ENCODE measurements at regions not wholly inside any gene's neighbourhood (a gene's known extent, or its start where the extent isn't known, plus 50 kb on each side); places are given as distances from the start of the nearest gene placed in this dataset.

DNA sequence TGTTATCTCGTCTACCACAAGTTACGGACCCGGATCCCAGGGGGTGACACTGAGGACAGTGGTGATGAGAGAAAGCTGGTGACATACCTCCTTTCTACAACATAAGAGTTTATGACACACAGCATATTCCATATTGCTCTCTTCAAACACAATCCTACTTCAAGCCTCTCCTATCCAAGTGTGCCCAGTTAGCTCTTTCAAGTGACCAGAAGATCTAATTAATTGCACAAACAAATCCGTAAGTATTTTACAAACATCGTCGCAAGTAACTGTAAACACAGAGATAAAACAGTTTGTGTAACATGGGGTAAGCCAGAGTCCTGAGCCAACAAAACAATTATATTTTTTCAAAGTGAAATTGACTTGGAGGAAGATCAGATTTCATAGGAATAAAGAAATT lies 235.0 kb downstream of the CHD9NB start:
- intact Hi-C loops (cut with DNase I), result no loop called here
- no peak for ATAC-seq (ENCODE audit: poor library complexity)
- no peak for DNase-seq

DNA sequence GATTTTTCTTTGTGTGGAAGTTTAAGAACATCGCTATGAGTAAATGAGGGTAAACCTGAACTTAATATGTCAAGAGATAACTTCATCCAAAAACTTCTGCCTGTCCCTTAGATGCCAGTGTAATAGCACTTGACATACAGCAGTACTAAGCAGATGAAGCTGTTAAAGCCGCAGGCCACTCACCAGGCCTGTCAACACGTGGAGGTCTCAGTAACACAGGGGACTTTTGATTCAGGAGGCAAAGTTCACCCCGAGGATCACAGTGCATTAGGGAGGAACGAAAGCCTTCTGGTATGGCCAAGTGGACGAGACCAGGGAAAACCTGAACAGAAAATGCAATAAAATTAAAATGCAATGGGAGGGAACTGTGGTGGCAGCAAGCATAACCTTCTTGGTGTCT lies 235.7 kb downstream of the CHD9NB start:
- intact Hi-C loops (cut with DNase I), result no loop called here
- DNase-seq (no peak), ATAC-seq (ENCODE audit: poor library complexity) (no peak)

DNA sequence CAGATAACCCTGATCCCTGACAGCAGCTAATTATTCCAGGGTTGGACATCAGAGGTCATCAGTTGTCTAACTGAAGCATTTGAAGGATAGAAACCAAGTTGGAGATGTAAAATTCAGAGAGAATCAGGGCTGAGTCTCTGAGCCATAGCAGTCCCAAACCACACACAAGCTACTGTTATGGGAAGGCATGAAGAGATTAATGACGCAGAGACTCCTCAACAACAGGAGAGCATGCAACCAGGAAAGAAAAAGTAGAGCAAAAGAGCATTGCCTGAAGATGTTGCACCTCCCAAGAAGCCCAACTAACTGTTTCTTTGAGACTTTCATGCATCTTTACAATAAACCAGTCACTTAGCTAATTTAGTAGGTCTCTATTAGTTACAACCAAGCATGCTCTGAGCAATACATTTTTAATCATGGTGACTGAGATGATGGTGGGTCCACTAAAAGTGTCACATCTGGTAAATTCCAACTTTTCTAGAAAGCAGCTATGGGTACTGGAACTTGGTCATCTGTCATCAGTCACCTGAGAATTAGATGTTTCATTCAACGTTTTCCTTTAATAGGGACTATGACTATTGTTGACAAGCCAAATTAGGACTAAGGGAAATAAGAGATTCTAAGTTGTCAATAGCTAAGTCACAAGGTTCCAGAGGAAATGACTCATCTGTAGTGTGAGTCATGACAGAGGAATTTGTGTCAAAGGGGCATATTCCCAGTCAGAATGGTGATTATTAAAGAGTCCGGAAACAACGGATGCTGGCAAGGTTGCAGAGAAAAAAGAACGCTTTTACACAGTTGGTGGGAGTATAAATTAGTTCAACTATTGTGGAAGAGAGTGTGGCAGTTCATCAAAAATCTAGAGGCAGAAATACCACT lies 239.8 kb downstream of the CHD9NB start:
- no peak for DNase-seq

DNA sequence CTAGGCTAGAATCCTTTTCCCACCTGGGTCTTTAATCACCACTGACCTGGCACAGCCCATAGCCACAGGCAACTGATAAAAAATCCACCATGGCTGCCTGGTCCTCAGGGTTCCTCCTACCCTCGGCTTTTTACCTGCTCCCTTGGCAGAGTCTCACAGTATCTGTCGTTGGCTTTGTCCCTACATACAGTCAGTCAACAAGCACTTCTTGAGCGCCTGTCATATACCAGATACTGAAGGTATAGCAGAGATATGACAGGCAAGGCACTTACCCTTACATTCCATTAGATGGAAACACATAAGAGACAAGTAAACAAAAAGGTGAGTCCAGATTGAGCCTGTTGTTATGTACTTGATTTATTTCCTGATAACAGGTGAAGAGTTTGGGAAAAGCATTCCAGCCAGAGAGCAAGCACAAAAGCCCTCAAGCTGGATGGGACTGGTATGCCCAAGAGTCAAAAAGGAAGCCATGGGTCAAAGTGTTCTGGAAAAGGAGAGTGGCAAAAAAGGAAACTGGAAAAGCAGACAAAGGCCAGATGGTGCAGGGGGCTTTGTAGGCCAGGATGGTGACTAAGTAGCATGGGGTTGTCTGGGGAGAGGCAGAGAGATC lies 247.0 kb downstream of the CHD9NB start:
- intact Hi-C loops (cut with DNase I), result no loop called here
- DNase-seq (no peak), ATAC-seq (ENCODE audit: poor library complexity) (no peak)

More for the DNA sequence above, 239.8 kb downstream of the CHD9NB start:
- no peak for ATAC-seq (ENCODE audit: poor library complexity)
- intact Hi-C loops (cut with DNase I), result no loop called here

DNA sequence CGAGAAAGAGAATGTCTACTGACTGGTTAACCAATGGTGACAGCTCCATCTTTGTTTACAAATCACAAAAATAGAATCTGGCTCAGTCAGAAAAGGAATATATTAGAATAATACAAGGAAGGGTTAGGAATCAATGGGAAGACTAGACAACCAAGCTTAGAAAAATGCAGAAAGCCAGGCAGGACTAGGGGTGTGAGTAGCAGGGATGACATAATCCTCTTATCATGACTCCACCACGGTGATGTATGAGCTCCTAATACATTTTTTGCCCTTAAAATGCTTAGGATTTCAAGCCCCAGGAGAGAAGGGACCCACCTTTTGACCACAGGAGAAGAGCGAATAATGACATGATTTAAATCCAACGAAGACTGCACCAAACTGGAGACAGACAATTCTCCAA lies 252.3 kb downstream of the CHD9NB start:
- intact Hi-C loops (cut with DNase I), result no loop called here
- no peak for ATAC-seq (ENCODE audit: poor library complexity)
- DNase-seq, result no peak

DNA sequence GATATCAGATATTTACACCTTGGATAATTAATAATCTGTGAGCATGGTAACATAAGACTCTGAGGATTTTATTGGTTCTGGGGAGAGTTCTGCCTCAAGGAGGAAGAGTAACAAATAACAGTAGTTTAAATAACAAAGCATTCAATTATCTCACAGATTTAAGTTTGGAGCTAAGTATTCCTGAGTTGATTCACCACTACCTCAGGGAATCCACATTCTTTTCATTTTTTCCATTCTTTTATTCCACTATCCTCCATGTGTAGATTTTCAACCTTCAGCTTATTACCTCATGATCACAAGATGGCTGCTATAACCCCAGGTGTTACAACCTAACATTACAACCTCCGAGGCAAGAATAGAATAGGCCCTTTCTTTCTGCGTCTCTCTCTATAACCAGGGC lies 252.2 kb upstream of the TOX3 start:
- intact Hi-C loops (cut with DNase I), result no loop called here
- DNase-seq, result no peak
- ATAC-seq (ENCODE audit: poor library complexity), result no peak

DNA sequence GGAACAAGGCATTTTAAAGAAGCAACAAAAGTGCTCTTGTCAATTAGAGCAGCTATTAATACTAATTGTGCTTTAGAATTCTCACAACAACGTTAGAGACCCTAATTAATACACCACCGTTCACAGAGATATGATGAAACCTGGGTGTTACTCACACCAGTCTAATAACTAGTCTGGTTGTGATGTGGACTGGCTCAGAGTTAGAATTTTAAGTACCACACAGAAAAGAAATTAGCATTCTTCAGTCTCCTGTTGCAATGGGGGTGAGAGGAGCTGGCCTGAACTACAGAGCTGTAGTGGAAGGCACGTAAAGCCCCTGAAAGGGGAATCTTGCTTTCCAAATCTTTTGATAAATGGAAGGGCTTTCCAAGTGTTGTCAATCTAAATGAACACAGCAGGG lies 240.8 kb upstream of the TOX3 start:
- DNase-seq, result no peak
- no peak for ATAC-seq (ENCODE audit: poor library complexity)
- intact Hi-C loops (cut with DNase I), result no loop called here

DNA sequence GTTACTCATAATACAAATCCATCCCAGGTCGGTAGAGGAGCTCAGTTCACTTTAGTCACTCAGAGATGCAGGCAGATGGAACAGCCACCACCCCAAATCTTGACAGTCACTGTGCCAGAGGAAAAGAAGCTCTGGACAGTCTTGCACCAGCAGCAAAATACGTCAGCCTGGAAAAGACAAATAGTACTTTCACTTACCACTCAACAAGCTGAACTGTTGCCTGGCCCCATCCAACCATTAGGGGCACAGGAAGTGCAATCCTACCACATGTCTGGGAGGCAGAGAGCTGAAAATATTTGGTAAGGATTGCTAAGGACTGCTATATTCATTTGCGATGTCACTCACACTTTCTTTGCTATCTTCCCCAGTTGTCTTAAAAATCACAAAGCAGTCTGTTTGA lies 239.1 kb upstream of the TOX3 start:
- intact Hi-C loops (cut with DNase I), result no loop called here
- no peak for ATAC-seq (ENCODE audit: poor library complexity)
- no peak for DNase-seq

DNA sequence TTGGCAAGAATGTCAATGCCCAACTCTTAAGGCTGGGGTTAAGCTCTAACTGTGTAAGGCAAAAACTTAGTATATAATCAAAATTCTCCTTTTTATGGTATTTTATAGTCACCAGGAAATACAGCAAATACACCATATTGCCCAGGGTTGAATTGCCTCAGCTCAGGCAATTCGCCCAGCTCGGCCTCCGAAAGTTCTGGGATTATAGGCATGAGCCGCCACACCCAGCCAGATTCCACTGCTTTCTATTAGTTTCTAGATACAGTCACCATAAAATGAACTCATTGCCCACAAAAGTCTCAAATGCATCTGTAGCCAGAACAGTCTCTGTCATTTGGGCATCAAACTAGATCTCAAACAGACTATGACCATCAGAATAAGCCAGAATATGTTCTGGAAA lies 238.7 kb upstream of the TOX3 start:
- DNase-seq (no peak), ATAC-seq (ENCODE audit: poor library complexity) (no peak)
- intact Hi-C loops (cut with DNase I), result no loop called here

DNA sequence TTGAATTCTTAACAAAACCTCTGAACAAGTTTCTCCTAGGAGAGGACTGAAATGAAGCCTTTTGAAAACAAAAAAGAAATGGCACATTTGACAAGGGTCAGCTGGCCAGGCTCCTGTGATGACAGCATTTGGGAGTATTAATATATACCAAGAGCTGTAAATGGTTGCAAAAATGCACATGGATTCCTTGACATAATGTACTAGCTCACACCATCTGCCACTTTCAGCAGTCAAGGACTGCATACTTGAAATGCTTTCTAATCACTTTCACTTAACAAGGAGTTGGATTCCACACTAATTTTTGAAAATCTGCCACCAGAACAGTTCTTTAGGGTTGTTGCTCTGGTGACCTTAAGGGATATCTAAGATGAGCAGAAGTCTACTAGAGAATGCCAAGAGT lies 236.7 kb upstream of the TOX3 start:
- ATAC-seq (ENCODE audit: poor library complexity), result no peak
- no peak for DNase-seq
- intact Hi-C loops (cut with DNase I), result no loop called here

DNA sequence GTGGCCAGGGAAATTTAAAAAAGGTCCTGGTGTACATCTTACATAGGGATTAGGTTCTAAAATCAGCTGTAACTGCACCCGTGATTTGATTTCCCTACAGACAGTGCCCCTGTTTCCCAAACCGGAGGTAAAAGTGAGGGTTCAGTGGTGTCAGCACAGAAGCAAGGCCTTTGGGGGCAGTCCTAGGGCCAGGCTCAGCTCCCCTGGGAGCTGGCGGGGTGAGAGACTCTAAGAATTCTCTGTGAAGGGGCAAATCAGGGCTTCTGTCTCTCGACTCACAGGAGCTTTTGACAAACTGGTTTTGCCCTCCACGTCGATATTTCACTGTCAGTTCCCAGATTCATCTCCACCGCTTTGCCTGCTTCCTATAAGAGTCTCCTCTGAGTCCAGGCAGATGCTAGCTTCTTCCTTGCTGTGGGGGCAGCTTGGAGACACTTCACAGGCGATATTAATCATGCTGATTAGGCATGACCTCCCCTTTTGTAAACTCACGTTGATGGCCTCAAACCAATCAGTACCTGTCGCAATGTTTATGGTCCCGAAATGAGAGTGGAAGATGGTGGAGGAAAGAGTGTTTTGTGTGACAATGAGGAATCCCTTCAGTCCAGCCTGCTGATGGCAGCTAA lies 234.2 kb upstream of the TOX3 start:
- ATAC-seq (ENCODE audit: poor library complexity), result no peak
- intact Hi-C loops (cut with DNase I), result no loop called here
- no peak for DNase-seq

DNA sequence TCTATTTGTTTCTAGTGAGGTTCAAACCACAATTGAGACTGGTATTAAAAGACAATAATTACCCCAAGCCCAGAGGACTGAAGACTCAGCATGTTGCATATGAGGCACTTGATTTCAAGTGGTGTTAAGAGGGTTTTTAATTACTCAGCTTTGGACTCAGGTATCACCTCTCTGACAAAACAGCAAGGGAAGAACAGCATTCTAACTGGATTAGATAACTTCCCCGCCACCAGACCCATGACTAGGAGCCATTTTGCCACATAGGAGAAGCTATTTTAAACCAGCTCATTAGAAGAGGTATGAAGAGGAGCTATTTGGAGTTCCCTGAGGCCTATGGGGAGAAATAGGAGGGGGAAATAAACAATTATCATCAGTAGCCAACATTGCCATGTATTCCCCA lies 226.1 kb upstream of the TOX3 start:
- DNase-seq (no peak), ATAC-seq (ENCODE audit: poor library complexity) (no peak)
- intact Hi-C loops (cut with DNase I), result no loop called here

DNA sequence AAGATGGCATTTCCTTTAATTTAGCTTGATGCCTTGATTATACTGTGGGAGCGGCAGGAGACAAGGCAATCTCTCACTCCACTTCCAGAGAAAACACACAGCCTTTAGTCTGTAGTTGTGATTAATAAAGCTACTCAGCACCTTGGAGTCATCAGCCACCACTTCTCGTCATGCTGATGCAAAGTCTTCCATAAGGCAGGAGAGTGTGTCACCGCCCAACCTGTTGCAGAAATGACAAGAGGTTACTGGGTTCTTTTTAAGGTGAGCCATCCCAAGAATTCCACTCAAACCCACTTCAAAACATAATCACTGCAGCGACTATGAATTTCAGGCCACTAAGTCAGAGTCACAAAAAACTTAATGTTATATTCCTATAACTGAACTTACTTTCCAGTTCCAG lies 223.9 kb upstream of the TOX3 start:
- DNase-seq (no peak), ATAC-seq (ENCODE audit: poor library complexity) (no peak)
- intact Hi-C loops (cut with DNase I), result no loop called here

DNA sequence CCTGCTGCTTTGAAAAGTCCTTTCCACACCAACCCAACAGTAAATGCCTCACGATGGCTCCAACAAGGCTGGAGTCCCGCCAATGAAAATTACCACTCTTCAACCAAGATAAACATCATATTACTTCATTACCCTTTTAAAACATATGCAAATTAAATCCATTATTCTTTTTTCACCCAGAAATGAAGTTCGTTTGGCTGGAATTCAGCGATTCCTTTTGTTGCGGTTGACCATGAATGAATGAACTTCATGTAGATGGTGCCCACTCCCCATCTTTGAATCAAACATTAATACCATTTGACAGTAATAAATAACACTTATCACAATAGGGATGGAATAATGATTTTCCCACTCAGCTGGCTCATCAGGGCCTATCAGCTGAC lies 211.5 kb upstream of the TOX3 start:
- ATAC-seq (ENCODE audit: poor library complexity) (no peak), DNase-seq (no peak)
- intact Hi-C loops (cut with DNase I), result no loop called here

DNA sequence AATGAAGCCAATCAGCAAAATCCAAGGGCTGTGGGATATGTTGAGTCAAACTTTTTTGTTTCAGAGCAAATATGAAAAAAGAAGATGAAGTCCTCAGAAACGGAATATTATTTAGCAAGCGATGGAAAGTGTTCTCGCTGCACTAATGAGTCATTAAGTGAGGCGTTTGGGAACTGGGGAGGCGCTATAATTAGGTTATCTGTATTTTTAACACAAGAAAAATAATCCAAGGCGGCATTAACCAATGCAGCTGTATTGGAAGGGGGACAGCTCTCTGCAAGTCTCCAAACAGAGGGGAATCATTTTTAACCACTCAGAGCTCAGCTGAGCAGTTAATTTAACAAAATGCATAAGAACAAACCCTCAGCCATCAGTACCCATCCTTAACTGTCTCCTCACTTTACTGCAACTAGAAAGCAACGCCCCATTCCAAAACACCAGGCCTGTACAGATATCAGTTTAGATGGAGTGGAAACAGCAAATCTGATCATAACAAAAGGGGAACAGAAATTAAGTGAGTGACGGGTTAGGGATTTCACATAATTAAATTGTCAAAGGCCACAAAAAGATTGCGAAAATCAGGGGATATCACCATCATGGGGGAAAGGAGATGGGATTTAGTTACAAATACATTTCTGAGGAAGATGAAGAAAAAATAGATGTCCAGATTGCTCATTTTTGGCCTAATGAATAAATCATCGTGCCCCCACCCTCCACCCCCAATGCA lies 211.0 kb upstream of the TOX3 start:
- DNase-seq (no peak), ATAC-seq (ENCODE audit: poor library complexity) (no peak)
- intact Hi-C loops (cut with DNase I), result no loop called here

DNA sequence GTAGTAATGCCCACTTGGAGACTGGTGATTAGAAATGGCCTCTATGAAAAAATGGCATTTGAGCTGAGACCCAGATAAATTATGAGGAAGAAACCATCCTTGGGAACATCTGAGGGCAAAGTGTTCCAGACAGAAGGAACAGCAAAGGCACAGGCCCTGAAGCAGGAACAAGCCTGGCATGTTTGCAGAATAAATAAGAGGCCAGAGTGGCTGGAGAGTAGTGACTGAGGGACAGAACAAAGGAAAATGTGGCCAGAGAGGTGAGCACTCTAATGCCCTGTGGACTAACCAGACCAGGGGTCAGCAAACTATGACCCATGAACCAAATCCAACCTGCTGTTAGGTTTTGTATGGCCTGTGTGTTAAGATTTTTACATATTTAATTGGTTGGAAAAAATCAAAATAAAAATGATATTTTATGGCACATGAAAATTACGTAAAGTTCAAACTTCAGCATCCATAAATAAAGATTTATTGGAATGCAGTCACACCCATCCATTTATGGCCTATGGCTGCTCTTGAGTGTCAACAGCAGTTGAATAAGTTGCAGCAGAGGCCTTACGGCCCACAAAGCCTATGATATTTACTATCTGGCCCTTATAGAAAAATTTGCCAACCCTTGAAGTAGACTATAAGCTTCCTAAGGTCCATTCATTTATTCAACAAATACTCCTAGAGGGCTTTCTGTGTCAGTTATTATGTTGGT lies 210.0 kb upstream of the TOX3 start:
- DNase-seq (no peak), ATAC-seq (ENCODE audit: poor library complexity) (no peak)
- intact Hi-C loops (cut with DNase I), result no loop called here

DNA sequence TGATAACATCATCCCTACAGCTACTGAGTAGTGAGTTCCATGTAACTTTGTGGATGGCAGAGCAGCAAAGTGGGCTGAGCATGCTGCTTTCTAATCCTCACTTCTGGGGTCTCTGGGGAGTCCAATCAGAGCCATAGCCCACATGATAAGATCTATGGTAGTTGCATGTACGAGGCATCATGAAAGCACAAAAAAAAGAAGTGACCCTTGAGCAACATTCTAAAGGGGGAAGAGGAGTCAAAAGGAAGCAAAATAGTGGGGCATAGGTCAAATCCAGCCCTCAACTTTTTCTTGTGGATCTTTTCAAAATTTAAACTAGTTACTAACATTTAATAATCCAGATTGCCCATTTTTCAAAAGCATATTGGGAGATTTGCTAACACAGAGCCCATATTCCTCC lies 208.5 kb upstream of the TOX3 start:
- intact Hi-C loops (cut with DNase I), result no loop called here
- no peak for DNase-seq
- no peak for ATAC-seq (ENCODE audit: poor library complexity)

DNA sequence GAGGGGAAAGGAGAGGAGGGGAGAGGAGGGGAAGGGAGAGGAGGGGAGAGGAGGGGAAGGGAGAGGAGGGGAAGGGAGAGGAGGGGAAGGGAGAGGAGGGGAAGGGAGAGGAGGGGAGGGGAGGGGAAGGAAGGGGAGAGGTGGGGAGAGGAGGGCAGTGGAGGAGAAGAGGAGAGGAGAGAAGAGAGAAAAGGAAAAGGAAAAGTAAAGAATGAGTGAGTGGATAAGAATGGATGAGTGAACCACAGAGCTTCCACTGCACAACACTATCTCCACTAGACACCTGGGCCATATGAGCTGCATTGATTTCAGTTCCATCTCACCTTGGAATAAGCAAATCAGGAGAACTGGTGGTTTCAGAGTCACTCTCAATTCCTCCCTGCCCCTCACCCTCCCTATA lies 204.1 kb upstream of the TOX3 start:
- intact Hi-C loops (cut with DNase I), result no loop called here
- DNase-seq (no peak), ATAC-seq (ENCODE audit: poor library complexity) (no peak)

DNA sequence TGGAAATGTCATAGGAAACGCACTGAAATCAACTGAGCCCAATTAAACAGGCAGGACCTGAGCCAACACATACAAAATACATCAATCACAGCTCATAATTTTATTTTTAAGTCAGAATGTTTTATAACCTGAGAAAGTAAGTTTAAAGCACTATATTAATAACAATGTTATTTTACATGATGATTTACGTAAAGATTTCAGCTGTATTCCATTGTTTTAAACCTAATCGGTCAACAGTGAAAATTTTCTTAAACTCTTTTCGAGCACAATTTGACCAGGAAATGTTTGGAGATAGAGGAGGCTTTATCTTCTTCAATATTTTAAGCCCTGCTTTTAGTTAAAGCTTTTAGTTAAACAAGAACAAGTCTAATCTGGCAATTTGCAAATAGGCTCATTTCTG lies 201.8 kb upstream of the TOX3 start:
- intact Hi-C loops (cut with DNase I), result no loop called here
- DNase-seq, result no peak
- ATAC-seq (ENCODE audit: poor library complexity), result no peak

Data from Right ventricle myocardium superior (tissue), 1 donor.